NT2/D1 (cell line): ENCODE measurements at regions not wholly inside any gene's neighbourhood (a gene's known extent, or its start where the extent isn't known, plus 50 kb on each side); places are given as distances from the start of the nearest gene placed in this dataset.

Source experiments
- YY1 ChIP-seq: IDR thresholded peaks from 2 replicates; pipeline ENCODE4 v1.6.1; 2011; ENCODE audit not compliant: insufficient read length, insufficient read depth
- ZNF274 ChIP-seq: IDR thresholded peaks from 2 replicates; pipeline ENCODE4 v1.6.1; 2011; ENCODE audit warnings: mild to moderate bottlenecking, low read depth, low read length

DNA sequence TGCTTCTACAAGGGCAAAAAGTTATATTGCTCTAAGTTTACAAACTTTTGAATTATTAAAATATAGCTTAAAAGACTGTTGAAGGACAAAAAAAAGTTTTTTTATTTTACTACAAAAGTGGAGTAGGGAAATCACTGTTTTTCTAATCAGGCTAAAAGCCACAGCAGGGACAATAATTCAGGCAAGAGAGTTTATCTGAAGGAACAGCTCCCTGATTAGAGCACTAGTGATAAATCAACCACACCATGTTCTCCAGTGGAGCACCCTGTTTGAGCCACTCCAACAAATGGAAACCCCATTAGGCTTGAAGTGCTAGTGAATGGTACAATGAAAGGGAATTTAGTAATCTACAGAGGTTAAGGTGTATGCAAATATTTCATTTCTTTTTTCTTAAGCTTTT, 357.1 kb downstream of the SEMA3D start:
- TF ChIP-seq YY1 (no peak), ZNF274 (no peak)
